Hepatocyte (in vitro differentiated cells): ENCODE measurements at regions not wholly inside any gene's neighbourhood (a gene's known extent, or its start where the extent isn't known, plus 50 kb on each side); places are given as distances from the start of the nearest gene placed in this dataset.

Source experiments
- CTCF ChIP-seq: fragments of 200-600 bp; sonication (generic); IDR thresholded peaks from 2 replicates; pipeline ENCODE4 v1.5.1; 2016; ENCODE audit warnings: antibody characterized with exemption, mild to moderate bottlenecking; ENCODE audit not compliant: poor library complexity
- EZH2phosphoT487 ChIP-seq: fragments of 200-600 bp; sonication (generic); IDR thresholded peaks from one replicate; pipeline ENCODE4 v1.6.1; 2018; ENCODE audit warnings: antibody characterized with exemption, mild to moderate bottlenecking, low read depth, moderate library complexity; ENCODE audit not compliant: unreplicated experiment, severe bottlenecking

GRCh38 chr21:32211306-32211705, 67.5 kb downstream of the MIS18A start:
- TF ChIP-seq CTCF (no peak), EZH2phosphoT487 (no peak)
